GM12878 (cell line): ENCODE measurements at regions not wholly inside any gene's neighbourhood (a gene's known extent, or its start where the extent isn't known, plus 50 kb on each side); places are given as distances from the start of the nearest gene placed in this dataset.

Experiments used
- CHD1 ChIP-seq: IDR thresholded peaks from 2 replicates; pipeline ENCODE4 v1.6.1; 2012; ENCODE audit warnings: low read depth, low read length, improper control_type of control experiment
- CREM ChIP-seq: IDR thresholded peaks from 2 replicates; pipeline ENCODE4 v1.6.1; 2014; ENCODE audit warnings: antibody characterized with exemption, low read depth
- CUX1 ChIP-seq: IDR thresholded peaks from 2 replicates; pipeline ENCODE4 v1.6.1; 2012; ENCODE audit warnings: improper control_type of control experiment, low read depth, low read length; ENCODE audit not compliant: insufficient replicate concordance
- EED ChIP-seq: sonication (generic); IDR thresholded peaks from 2 replicates; pipeline ENCODE4 v1.6.1; 2016; ENCODE audit warnings: antibody characterized with exemption, low read depth
- HSF1 ChIP-seq: fragments of 150-350 bp; IDR thresholded peaks from 2 replicates; pipeline ENCODE4 v1.6.1; 2014; ENCODE audit warnings: mild to moderate bottlenecking, low read depth, low read length
- IKZF1 ChIP-seq: fragments of 450-650 bp; conservative IDR thresholded peaks from 2 replicates; pipeline ENCODE4 v1.6.1; 2017; ENCODE audit warnings: antibody characterized with exemption, mild to moderate bottlenecking
- IRF4 ChIP-seq: IDR thresholded peaks from 2 replicates; pipeline ENCODE4 v1.6.1; 2011; ENCODE audit warnings: low read depth, low read length
- NFIC ChIP-seq: IDR thresholded peaks from 2 replicates; pipeline ENCODE4 v1.6.1; 2012; ENCODE audit warnings: low read depth, mild to moderate bottlenecking, inconsistent platforms, low read length, moderate library complexity
- NR2F1 ChIP-seq: fragments of 450-650 bp; conservative IDR thresholded peaks from 2 replicates; pipeline ENCODE4 v1.6.1; 2017; ENCODE audit warnings: mild to moderate bottlenecking
- RELB ChIP-seq: fragments of 450-650 bp; IDR thresholded peaks from 2 replicates; pipeline ENCODE4 v1.6.1; 2017; ENCODE audit warnings: low read depth, mild to moderate bottlenecking, moderate library complexity
- SKIL ChIP-seq: fragments of 450-650 bp; IDR thresholded peaks from 2 replicates; pipeline ENCODE4 v1.6.1; 2017; ENCODE audit warnings: mild to moderate bottlenecking, low read depth, inconsistent platforms; ENCODE audit not compliant: poor library complexity, severe bottlenecking
- ZNF274 ChIP-seq: IDR thresholded peaks from one replicate; pipeline ENCODE4 v1.8.0; 2011; ENCODE audit not compliant: insufficient read length, insufficient read depth

GRCh38 chr2:228590681-228591080, 409.2 kb upstream of the SPHKAP start (continued):
- TF ChIP-seq IKZF1: peak; percentile 84
- TF ChIP-seq CUX1: peak; percentile 94
- TF ChIP-seq CHD1: no peak
- TF ChIP-seq SKIL: peak; percentile 51
- TF ChIP-seq NFIC: 0 out of 2 replicates have a peak, but pooled peaks have one; percentile 57
- TF ChIP-seq IRF4: peak; percentile 47; the same call in 1 of the 2 replicates
- TF ChIP-seq EED: peak; percentile 49; the same call in 1 of the 2 replicates
- peak; percentile 43; the same call in 1 of the 2 replicates for TF ChIP-seq NR2F1
- TF ChIP-seq RELB: peak; percentile 80
- no peak for TF ChIP-seq ZNF274
- TF ChIP-seq CREM: 0 out of 2 replicates have a peak, but pooled peaks have one; percentile 26
- no peak for TF ChIP-seq HSF1
